GM23248 (cell line): ENCODE measurements at regions not wholly inside any gene's neighbourhood (a gene's known extent, or its start where the extent isn't known, plus 50 kb on each side); places are given as distances from the start of the nearest gene placed in this dataset.

Experiments used
- DNase-seq: peaks from one replicate; pipeline ENCODE4 v3.0.0-alpha.2; 2015
- H2AFZ ChIP-seq: fragments of 200-600 bp; sonication (generic); 2 replicates; pipeline ENCODE4 v1.6.1; 2016; ENCODE audit warnings: antibody characterized with exemption
- H3F3A ChIP-seq: fragments of 200-600 bp; sonication (generic); 2 replicates; pipeline ENCODE4 v1.6.1; 2016; ENCODE audit warnings: mild to moderate bottlenecking, antibody characterized with exemption, mixed run types; ENCODE audit not compliant: insufficient read depth
- H3K27ac ChIP-seq: fragments of 200-600 bp; sonication (generic); 2 replicates; pipeline ENCODE4 v1.5.1; 2016; ENCODE audit warnings: mild to moderate bottlenecking
- H3K27me3 ChIP-seq: fragments of 200-600 bp; sonication (generic); replicated peaks from 2 replicates; pipeline ENCODE4 v1.6.1; 2016; ENCODE audit warnings: mild to moderate bottlenecking; ENCODE audit not compliant: insufficient read depth
- H3K36me3 ChIP-seq: fragments of 200-600 bp; sonication (generic); 2 replicates; pipeline ENCODE4 v1.6.1; 2016; ENCODE audit warnings: low read depth, mild to moderate bottlenecking
- H3K4me1 ChIP-seq: fragments of 200-600 bp; sonication (generic); 2 replicates; pipeline ENCODE4 v1.6.1; 2016; ENCODE audit warnings: mild to moderate bottlenecking; ENCODE audit not compliant: insufficient read depth
- H3K4me2 ChIP-seq: fragments of 200-600 bp; sonication (generic); one replicate; pipeline ENCODE4 v1.6.1; 2016; ENCODE audit warnings: mild to moderate bottlenecking; ENCODE audit not compliant: unreplicated experiment
- H3K4me3 ChIP-seq: fragments of 200-600 bp; sonication (generic); 2 replicates; pipeline ENCODE4 v1.5.1; 2016; ENCODE audit warnings: mild to moderate bottlenecking
- H3K79me2 ChIP-seq: fragments of 200-600 bp; sonication (generic); 2 replicates; pipeline ENCODE4 v1.6.1; 2016; ENCODE audit warnings: mild to moderate bottlenecking; ENCODE audit not compliant: insufficient read depth
- H3K9ac ChIP-seq: fragments of 200-600 bp; sonication (generic); 2 replicates; pipeline ENCODE4 v1.6.1; 2016; ENCODE audit warnings: mild to moderate bottlenecking
- H3K9me2 ChIP-seq: fragments of 200-600 bp; sonication (generic); 2 replicates; pipeline ENCODE4 v1.6.1; 2016; ENCODE audit warnings: mixed run types, mild to moderate bottlenecking, moderate library complexity; ENCODE audit not compliant: insufficient read depth
- H3K9me3 ChIP-seq: fragments of 200-600 bp; sonication (generic); one replicate; pipeline ENCODE4 v1.6.1; 2017; ENCODE audit warnings: low read depth
- H4K20me1 ChIP-seq: fragments of 200-600 bp; sonication (generic); 2 replicates; pipeline ENCODE4 v1.6.0; 2016; ENCODE audit not compliant: insufficient read depth
- EZH2 ChIP-seq: fragments of 200-600 bp; sonication (generic); IDR thresholded peaks from 2 replicates; pipeline ENCODE4 v1.6.1; 2018; ENCODE audit warnings: antibody characterized with exemption, mild to moderate bottlenecking; ENCODE audit not compliant: insufficient read depth, poor library complexity, severe bottlenecking
- EZH2phosphoT487 ChIP-seq: fragments of 200-600 bp; sonication (generic); IDR thresholded peaks from 2 replicates; pipeline ENCODE4 v1.6.1; 2018; ENCODE audit warnings: antibody characterized with exemption, moderate library complexity, mild to moderate bottlenecking, low read depth; ENCODE audit not compliant: insufficient read depth
- WGBS, 2 experiments: methylation state at CpG; one replicate each; pipeline ENCODE4 v1.1.6; 2015 to 2017; ENCODE audit warnings: low lambda C conversion rate in 2 of 2, low coverage in 1 of 2; ENCODE audit errors: missing lambda C conversion rate in 2 of 2; 5-methylcytosine and 5-hydroxymethylcytosine counted together
- in situ Hi-C: fragments of 300-500 bp; cut with MboI; formaldehyde crosslinking; loops from 2 replicates; pipeline ENCODE4 v1.15.0; 2020

- TF ChIP-seq EZH2phosphoT487: no peak
- no peak for TF ChIP-seq EZH2
- Histone ChIP-seq H3K36me3 (no peaks in the 10 kb centered on the region), H4K20me1 (no peaks in the 10 kb centered on the region), H3K27me3 (no peaks in the 10 kb centered on the region), H3K9ac (no peak overlapping the region), H3K4me1 (no peaks in the 10 kb centered on the region), H3K27ac (no peak overlapping the region), H3K9me3 (no peaks in the 10 kb centered on the region), H3F3A (no peaks in the 10 kb centered on the region), H3K4me3 (no peak overlapping the region), H3K79me2 (no peaks in the 10 kb centered on the region), H3K9me2 (no peaks in the 10 kb centered on the region), H3K4me2 (no peak overlapping the region), H2AFZ (no peak overlapping the region)
- no peak for DNase-seq
- in situ Hi-C loops: no loop called here
- 17 to 21% methylated on average over 8 of the region's 8 CpGs for WGBS, 2 experiments
These were observed 242.4 kb upstream of the PCSK5 start for GRCh38 chr9:75648034-75648433.

- no peak overlapping the region for H3K4me3 ChIP-seq
- no peak overlapping the region for H3K4me2 ChIP-seq
- no peaks in the 10 kb centered on the region for H3F3A ChIP-seq
- H3K79me2 ChIP-seq: no peaks in the 10 kb centered on the region
- no peak overlapping the region for H3K9ac ChIP-seq
- in situ Hi-C loops: no loop called here
- no peak overlapping the region for H3K27ac ChIP-seq
- no peaks in the 10 kb centered on the region for H3K27me3 ChIP-seq
- DNase-seq: no peak
- no peaks in the 10 kb centered on the region for H3K36me3 ChIP-seq
- no peaks in the 10 kb centered on the region for H3K4me1 ChIP-seq
- no peaks in the 10 kb centered on the region for H3K9me3 ChIP-seq
- 56 to 57% methylated on average over 5 of the region's 5 CpGs for WGBS, 2 experiments
- no peak overlapping the region for H2AFZ ChIP-seq
- H3K9me2 ChIP-seq: no peaks in the 10 kb centered on the region
- H4K20me1 ChIP-seq: no peaks in the 10 kb centered on the region
- no peak for TF ChIP-seq EZH2phosphoT487
- no peak for TF ChIP-seq EZH2
These were observed 241.4 kb upstream of the PCSK5 start for GRCh38 chr9:75649060-75649459.

- in situ Hi-C loops: no loop called here
- no peaks in the 10 kb centered on the region for H3F3A ChIP-seq
- no peaks in the 10 kb centered on the region for H3K9me3 ChIP-seq
- no peaks in the 10 kb centered on the region for H3K36me3 ChIP-seq
- H2AFZ ChIP-seq: no peak overlapping the region
- H3K9me2 ChIP-seq: no peaks in the 10 kb centered on the region
- no peaks in the 10 kb centered on the region for H3K79me2 ChIP-seq
- no peaks in the 10 kb centered on the region for H3K4me1 ChIP-seq
- no peaks in the 10 kb centered on the region for H4K20me1 ChIP-seq
- no peaks in the 10 kb centered on the region for H3K27me3 ChIP-seq
- TF ChIP-seq EZH2 (no peak), EZH2phosphoT487 (no peak)
- no peak overlapping the region for H3K4me2 ChIP-seq
- H3K9ac ChIP-seq: no peak overlapping the region
- no peak for DNase-seq
- WGBS, 2 experiments: 27 to 34% methylated on average over 2 of the region's 2 CpGs
- H3K27ac ChIP-seq: no peak overlapping the region
- H3K4me3 ChIP-seq: no peak overlapping the region
These were observed 238.8 kb upstream of the PCSK5 start for GRCh38 chr9:75651709-75652108.

- Histone ChIP-seq H3K79me2 (no peaks in the 10 kb centered on the region), H3K9ac (no peak overlapping the region), H3K27me3 (no peaks in the 10 kb centered on the region), H3K9me3 (no peaks in the 10 kb centered on the region), H4K20me1 (no peaks in the 10 kb centered on the region), H3K4me3 (no peak overlapping the region), H3K27ac (no peak overlapping the region), H3K4me1 (no peaks in the 10 kb centered on the region), H3K9me2 (no peaks in the 10 kb centered on the region), H3F3A (no peaks in the 10 kb centered on the region), H3K4me2 (no peak overlapping the region), H2AFZ (no peak overlapping the region), H3K36me3 (no peaks in the 10 kb centered on the region)
- TF ChIP-seq EZH2: no peak
- TF ChIP-seq EZH2phosphoT487: no peak
- in situ Hi-C loops: no loop called here
- DNase-seq: no peak
- 19 to 27% methylated on average over 1 of the region's 1 CpG for WGBS, 2 experiments
These were observed 237.1 kb upstream of the PCSK5 start for GRCh38 chr9:75653335-75653734.

GRCh38 chr9:75653750-75654149 is 236.7 kb upstream of the PCSK5 start:
- Histone ChIP-seq H3K9me3 (no peaks in the 10 kb centered on the region), H4K20me1 (no peaks in the 10 kb centered on the region), H3K4me1 (no peaks in the 10 kb centered on the region), H3K4me3 (no peak overlapping the region), H3K27me3 (no peaks in the 10 kb centered on the region), H3K79me2 (no peaks in the 10 kb centered on the region), H3K4me2 (no peak overlapping the region), H3K36me3 (no peaks in the 10 kb centered on the region), H3K9ac (no peak overlapping the region), H2AFZ (no peak overlapping the region), H3K9me2 (no peaks in the 10 kb centered on the region), H3F3A (no peaks in the 10 kb centered on the region), H3K27ac (no peak overlapping the region)
- 49 to 53% methylated on average over 2 of the region's 2 CpGs for WGBS, 2 experiments
- no peak for DNase-seq
- TF ChIP-seq EZH2 (no peak), EZH2phosphoT487 (no peak)
- in situ Hi-C loops: no loop called here
